HG03565 (cell line): ENCODE measurements at regions not wholly inside any gene's neighbourhood (a gene's known extent, or its start where the extent isn't known, plus 50 kb on each side); places are given as distances from the start of the nearest gene placed in this dataset.
"Not testable (repeated sequence)": the region's sequence is repeated elsewhere in the genome, so short reads cannot be mapped to it uniquely, and the experiment has no call there.

ENCODE experiments used
- ATAC-seq: cut with Tn5 transposase; IDR thresholded peaks from one replicate; pipeline ENCODE4 v1.9.1; 2021; ENCODE audit warnings: mild to moderate bottlenecking, moderate library complexity; ENCODE audit not compliant: unreplicated experiment

GRCh38 chr1:120240181-120240580 lies 63.9 kb upstream of the SEC22B start:
- ATAC-seq = not testable (repeated sequence)

- ATAC-seq = not testable (repeated sequence)
These were observed 63.0 kb upstream of the SEC22B start for GRCh38 chr1:120239351-120239750.

GRCh38 chr1:120238867-120239266 lies 62.5 kb upstream of the SEC22B start:
- ATAC-seq = not testable (repeated sequence)

GRCh38 chr1:120233661-120234018 lies 57.3 kb upstream of the SEC22B start:
- not testable (repeated sequence) for ATAC-seq

DNA sequence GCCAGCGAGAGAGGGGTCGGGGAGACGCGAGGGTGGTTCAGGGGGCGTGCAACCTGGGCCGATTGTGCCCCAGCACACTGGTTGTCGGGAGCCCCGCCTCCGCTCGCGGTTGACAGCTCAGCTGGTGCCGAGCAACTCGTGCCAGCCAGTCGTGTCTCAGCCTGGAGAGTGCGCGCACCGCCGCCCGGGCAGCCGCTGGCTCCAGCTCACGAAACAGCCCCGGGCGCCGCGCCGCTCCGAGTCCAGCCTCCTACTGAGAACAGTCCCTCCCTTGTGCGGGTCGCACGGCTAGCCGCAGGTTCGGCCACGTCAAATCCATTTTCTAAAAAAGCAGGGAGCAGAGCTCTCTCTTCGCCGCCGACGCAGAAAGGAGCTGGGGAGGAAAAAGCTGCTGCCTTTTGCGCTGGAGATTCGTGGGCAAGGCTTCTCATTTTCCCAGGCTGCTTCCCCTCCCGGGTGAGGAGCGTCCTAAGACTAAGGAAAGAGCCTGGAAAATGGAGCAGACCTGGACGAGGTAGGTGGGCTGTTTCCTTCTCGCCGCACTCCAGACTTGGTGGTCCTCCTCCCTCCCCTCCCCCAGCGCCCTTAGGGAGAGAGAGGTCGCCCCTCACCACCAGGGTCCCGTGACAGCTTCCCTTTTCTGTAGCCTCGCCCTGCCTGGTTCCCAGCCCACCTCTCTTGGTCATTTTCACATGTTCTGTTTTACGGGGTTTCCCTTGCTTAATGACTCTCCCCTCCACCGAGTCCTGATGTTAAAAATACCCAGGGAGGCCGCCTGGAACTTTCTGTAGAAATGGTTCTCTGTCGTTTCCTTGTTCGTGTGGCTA lies 56.7 kb upstream of the SEC22B start:
- ATAC-seq = not testable (repeated sequence)

GRCh38 chr1:120229835-120230234 lies 53.5 kb upstream of the SEC22B start:
- not testable (repeated sequence) for ATAC-seq
